22Rv1 (cell line): ENCODE measurements at regions not wholly inside any gene's neighbourhood (a gene's known extent, or its start where the extent isn't known, plus 50 kb on each side); places are given as distances from the start of the nearest gene placed in this dataset.

Experiments
- H3K27ac ChIP-seq: fragments of 450-650 bp; 2 replicates; pipeline ENCODE4 v1.5.1; 2017
- CTCF ChIP-seq: fragments of 450-650 bp; IDR thresholded peaks from 2 replicates; pipeline ENCODE4 v1.5.1; 2017; ENCODE audit warnings: mild to moderate bottlenecking
- ZFX ChIP-seq: fragments of 450-650 bp; IDR thresholded peaks from 2 replicates; pipeline ENCODE4 v1.6.1; 2017; ENCODE audit warnings: antibody characterized with exemption, borderline replicate concordance

GRCh38 chr4:155616117-155616516 lies 50.5 kb upstream of the GUCY1A1 start:
- no peak for TF ChIP-seq ZFX
- no peak for TF ChIP-seq CTCF
- no peak overlapping the region for H3K27ac ChIP-seq

DNA sequence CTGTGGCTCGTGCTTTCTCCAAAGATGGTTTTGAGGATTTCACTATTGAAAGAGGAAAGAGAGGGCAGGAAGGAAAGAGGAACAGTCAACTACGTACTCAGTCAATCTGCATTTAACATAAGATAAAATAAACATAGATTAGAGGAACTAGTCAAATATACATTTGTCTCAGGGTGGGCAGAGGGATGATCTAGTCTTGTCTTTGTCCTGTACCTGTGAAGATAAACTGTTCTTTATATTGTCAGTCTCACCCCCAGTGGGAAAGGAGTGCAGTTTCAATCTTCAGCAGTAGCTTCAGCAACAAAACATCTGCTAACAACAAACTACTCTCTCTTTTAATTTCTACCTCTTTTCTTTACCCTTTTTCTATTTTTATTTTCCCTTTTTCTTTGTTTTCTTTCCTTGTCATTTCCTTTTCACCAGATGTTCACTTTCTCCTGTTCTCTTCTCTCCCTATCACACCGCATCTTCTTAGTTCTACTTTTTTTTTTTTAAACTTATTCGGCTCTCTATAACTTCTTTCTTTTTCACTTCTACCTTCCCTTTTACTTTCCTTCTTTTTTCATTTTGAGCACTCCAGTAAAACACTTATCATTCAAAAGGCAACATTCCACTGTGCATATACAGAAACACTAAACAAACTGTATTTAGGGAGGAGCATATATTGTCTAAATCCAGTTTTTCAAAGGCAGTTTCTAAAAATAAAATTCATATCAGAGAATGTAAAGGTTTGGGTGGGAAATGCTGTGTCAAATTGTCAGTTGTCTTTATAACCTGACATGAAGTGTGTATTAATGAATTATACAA lies 51.4 kb upstream of the GUCY1A1 start:
- no peak overlapping the region for H3K27ac ChIP-seq
- TF ChIP-seq ZFX = no peak

- no peak for TF ChIP-seq CTCF
- TF ChIP-seq ZFX = no peak
- no peak overlapping the region for H3K27ac ChIP-seq
Measured at GRCh38 chr4:155614111-155614762, 52.4 kb upstream of the GUCY1A1 start.

DNA sequence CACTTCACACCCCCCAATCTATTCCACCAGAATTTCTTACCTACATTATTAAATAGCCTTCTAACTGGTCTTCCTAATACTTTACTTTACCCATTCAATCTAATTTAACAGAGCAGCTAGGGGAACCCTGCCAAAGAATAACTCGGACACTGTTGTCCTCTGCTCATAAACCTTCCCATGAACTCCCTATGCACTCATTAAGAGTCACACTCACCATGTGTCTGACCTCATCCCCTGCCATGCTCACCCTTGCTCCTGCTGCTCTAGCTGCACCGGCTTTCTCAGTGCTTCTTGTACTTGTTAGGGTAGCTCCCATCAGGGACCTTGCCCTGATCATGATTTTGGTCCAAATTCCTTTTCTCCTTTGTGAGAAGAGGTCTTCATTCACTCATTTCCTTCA lies 54.6 kb upstream of the GUCY1A1 start:
- TF ChIP-seq CTCF (no peak), ZFX (no peak)
- no peak overlapping the region for H3K27ac ChIP-seq

GRCh38 chr4:155611501-155611900 lies 55.1 kb upstream of the GUCY1A1 start:
- no peak overlapping the region for H3K27ac ChIP-seq
- TF ChIP-seq ZFX (no peak), CTCF (no peak)

- TF ChIP-seq ZFX = no peak
- no peak for TF ChIP-seq CTCF
Measured at GRCh38 chr4:155610143-155610542, 56.5 kb upstream of the GUCY1A1 start.

DNA sequence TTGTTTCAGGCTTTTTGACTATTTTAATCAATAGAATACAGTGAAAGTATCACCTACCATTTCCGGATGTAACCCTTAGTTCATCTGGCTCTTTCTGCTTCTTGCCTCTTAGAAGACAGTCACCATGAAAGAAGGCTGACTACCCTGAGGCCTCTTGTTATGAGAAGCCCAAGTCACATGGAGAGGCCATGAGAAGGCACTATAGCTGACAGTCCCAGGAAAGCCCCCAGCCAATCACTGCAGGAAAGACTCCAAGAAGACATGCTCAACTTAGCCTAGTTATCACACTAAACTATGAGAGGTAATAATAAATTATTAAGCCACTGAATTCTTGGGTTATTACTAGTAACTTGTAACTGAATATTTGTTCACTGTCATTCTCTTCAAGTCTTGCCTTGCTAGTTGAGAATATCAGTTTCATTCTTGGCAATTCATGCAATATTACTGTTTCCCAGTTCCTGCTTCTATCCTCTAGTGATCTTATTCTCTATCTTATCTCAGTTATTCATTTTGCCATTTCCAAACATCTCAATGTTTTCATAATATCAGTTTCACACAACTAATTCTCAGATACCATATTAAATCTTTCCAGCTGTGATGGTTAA lies 57.1 kb upstream of the GUCY1A1 start:
- no peak overlapping the region for H3K27ac ChIP-seq
- TF ChIP-seq CTCF (no peak), ZFX (no peak)

More at GRCh38 chr4:155610143-155610542, 56.5 kb upstream of the GUCY1A1 start:
- no peak overlapping the region for H3K27ac ChIP-seq
